AG10803 (cell line): ENCODE measurements at regions not wholly inside any gene's neighbourhood (a gene's known extent, or its start where the extent isn't known, plus 50 kb on each side); places are given as distances from the start of the nearest gene placed in this dataset.

ENCODE experiments used
- DNase-seq: peaks from one replicate; pipeline ENCODE4 v3.0.0; 2010; ENCODE audit warnings: low read depth
- H3K4me3 ChIP-seq: 2 replicates; pipeline ENCODE4 v1.5.1; 2011; ENCODE audit warnings: mild to moderate bottlenecking, low read length, control low read depth
- TF ChIP-seq, protein P1 (sequence below): conservative IDR thresholded peaks from 2 replicates; pipeline ENCODE4 v1.5.1; 2011; ENCODE audit warnings: mild to moderate bottlenecking, low read length, control low read depth, inconsistent platforms

DNA sequence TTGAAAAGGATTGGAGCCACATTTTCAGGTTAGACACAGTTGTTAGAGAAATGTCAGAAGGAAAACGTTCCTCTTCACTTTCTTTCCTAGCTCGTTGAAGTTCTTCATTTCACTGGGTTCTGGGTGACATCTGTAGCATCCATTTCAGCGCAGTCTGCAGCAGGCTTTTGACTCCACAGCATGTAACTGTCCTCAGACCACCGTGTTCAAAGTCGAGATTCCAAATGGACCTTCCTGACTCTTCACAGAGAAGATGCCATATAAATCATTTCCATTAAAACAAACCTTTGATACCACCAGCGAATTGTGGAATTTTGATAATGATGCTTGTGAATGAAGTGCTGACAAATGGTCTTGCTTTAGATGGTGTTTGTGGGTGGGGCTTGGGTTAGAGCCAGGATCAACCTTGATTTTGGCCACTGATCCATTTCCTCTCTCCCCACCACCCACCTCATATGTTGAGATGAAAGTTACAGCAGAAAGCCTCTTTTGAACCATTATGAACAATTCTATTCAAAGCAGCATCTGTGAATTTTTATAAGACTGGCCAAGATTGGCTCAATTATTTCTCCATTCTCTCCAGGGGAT lies 185.3 kb upstream of the PREP start:
- no peak overlapping the region; the same call in 1 of the 2 replicates for H3K4me3 ChIP-seq
- TF ChIP-seq, protein P1, sequence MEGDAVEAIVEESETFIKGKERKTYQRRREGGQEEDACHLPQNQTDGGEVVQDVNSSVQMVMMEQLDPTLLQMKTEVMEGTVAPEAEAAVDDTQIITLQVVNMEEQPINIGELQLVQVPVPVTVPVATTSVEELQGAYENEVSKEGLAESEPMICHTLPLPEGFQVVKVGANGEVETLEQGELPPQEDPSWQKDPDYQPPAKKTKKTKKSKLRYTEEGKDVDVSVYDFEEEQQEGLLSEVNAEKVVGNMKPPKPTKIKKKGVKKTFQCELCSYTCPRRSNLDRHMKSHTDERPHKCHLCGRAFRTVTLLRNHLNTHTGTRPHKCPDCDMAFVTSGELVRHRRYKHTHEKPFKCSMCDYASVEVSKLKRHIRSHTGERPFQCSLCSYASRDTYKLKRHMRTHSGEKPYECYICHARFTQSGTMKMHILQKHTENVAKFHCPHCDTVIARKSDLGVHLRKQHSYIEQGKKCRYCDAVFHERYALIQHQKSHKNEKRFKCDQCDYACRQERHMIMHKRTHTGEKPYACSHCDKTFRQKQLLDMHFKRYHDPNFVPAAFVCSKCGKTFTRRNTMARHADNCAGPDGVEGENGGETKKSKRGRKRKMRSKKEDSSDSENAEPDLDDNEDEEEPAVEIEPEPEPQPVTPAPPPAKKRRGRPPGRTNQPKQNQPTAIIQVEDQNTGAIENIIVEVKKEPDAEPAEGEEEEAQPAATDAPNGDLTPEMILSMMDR, result no peak

DNA sequence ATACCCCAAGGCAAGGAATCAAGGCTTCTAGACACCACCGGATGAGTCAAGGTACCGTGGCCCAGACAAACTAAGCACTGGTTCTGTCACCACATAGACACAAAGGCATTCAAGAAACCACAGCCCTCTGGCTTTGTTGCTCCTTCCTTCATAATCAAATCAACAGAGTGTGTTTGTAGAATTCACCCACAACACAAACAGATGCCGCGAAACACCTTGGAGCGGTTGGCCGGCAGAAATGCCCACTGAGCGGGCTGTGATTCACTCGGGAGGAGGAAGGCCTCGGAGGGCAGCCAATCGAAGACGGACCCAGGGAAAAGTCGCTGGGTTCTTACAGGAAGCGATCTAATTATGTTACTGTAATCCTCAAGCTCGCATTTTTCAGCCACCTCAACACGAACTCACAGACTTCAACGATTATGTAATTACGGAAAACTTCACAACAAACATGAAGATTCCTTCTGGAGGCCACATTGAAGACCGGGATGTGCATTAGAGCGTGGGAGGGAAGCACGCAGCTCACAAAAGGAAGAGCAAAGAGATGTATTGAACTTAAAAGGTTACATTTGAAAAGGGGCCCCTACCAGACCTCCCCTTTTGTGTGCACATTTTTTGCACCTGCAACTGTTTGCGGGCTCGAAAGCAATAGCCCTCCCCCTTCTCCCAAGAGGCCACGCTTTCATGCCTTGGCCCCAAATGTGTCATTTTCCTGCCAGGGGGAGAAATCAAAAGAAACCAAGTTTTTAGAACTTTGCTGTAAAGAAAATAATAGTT lies 184.7 kb upstream of the PREP start:
- TF ChIP-seq, protein P1, result no peak

More for the DNA sequence above, 185.3 kb upstream of the PREP start:
- no peak for DNase-seq

DNA sequence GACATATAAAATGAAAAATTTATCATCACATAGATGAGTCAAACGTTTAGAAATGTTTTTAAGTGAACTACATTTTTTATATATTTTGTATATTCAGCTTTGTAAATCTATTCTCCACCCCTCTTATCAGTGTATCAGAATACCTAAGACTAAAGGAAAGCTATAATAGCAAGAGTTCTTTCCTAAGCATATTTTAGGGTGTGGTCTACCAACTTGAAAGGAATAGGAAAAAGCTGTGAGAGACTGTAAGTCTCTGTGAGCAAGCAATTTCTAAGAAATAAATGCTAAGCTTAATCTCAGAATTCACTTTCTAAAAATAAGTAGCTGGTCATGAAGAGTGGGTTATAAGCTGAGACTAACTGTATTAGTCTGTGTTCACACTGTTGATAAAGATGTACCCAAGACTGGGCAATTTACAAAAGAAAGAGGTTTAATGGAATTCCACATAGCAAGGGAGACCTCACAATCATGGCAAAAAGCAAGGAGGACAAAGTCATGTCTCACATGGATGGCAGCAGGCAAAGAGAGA lies 175.4 kb upstream of the PREP start:
- no peak for DNase-seq
- TF ChIP-seq, protein P1, result no peak
- no peak overlapping the region for H3K4me3 ChIP-seq

More for the DNA sequence above, 184.7 kb upstream of the PREP start:
- peak overlapping the region; percentile 34 for H3K4me3 ChIP-seq
- DNase-seq, result peak; percentile 97

DNA sequence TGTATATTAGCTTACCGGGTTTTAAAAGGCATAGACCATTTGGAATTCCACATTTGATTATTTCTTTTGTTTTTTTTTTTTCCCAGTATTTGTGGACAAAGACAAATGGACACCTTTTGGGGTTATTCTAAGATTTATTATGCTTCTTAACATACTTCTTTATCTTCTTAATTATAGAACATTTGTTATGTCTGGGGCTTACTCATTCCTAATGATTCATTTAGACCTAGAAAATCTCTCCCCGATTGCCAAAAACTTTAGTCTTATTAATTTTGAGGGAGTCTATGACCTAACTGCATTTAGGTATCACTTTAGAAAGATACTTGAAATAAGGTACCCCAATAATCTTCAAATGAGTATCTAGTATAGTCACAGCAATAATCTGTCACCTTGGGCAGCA lies 170.7 kb upstream of the PREP start:
- H3K4me3 ChIP-seq, result no peak overlapping the region
- no peak for DNase-seq
- TF ChIP-seq, protein P1, result no peak

DNA sequence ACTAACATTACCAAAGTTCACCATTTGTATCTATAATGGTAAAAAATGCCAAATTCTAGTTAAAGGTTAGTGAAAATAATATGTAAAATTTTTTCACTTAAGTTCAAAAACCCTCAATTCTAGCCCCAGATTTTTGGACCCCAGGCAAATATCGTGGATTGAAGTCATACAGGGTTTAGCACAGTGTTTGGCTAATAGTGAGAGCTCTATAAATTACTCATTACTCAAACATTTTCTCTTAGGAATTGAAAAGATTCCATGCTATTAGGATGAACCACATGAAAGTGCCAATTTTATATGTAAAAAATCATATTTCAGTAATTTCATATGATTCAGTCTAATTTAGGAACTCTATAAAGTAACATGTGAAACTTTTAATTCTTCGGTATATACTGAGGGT lies 170.3 kb upstream of the PREP start:
- H3K4me3 ChIP-seq, result no peak overlapping the region
- TF ChIP-seq, protein P1, result no peak
- DNase-seq, result no peak

DNA sequence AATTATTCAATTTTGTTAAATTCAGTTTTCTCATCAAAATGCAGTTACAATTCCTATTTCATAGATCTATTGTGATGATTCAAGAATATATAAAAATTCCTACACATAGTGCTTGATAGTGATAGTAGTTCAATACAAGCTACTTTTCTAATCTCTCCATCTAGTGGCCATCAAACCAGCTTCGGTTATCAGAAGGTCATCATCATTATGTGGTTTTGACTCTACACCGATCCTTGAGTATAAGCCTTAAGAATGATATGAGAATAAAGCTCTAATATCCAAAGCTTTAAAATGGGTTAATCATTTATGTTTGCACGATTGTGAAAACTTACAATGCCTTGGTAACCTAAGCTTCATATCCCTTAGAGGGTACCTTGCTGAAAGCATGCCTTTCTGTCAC lies 167.5 kb upstream of the PREP start:
- TF ChIP-seq, protein P1, result no peak
- no peak for DNase-seq
- H3K4me3 ChIP-seq, result no peak overlapping the region

DNA sequence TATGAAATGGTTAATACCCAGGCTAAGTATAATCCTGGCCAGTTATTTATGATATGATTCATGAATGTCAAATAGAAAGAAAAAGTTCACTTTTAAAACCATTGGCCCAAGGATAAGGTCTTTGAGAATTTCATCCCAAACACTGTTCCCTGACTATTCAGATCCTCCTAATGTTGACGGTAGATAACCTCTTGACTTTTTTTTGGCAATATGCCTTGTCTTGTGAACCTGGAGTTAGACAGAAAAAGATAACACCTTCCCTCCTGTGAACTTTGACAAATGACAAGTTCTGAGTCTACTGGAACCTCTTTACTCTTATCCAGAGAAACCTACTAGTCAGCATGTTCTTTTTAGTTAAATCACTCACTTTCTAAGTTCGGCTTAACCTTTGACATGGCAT lies 166.8 kb upstream of the PREP start:
- H3K4me3 ChIP-seq, result no peak overlapping the region
- TF ChIP-seq, protein P1, result no peak
- no peak for DNase-seq
